ENCODE measurements at regions not wholly inside any gene's neighbourhood (a gene's known extent, or its start where the extent isn't known, plus 50 kb on each side); places are given as distances from the start of the nearest gene placed in this dataset.

GRCh38 chr2:228838819-228839218, 432.3 kb downstream of the PID1 start:
- no peak for TF ChIP-seq SOX13 (IDR thresholded peaks at IDR 0.05)
- no peak for TF ChIP-seq SOX13 (CRISPR knock-in tag; conservative IDR thresholded peaks at IDR 0.05 in 1 of 2, IDR thresholded peaks at IDR 0.05 in 1 of 2)
- no peak for TF ChIP-seq POLR2AphosphoS5 (IDR thresholded peaks at IDR 0.05; ENCODE audit: low read depth, low read length)
- no peak for TF ChIP-seq PHB2 (IDR thresholded peaks at IDR 0.05; ENCODE audit: partially characterized antibody)
- no peak for TF ChIP-seq CTCF (CRISPR knock-in tag; IDR thresholded peaks at IDR 0.05)
- no peak for TF ChIP-seq NPAS2 (CRISPR knock-in tag; IDR thresholded peaks at IDR 0.05; ENCODE audit: borderline replicate concordance)
- no peak for TF ChIP-seq U2AF2 (IDR thresholded peaks at IDR 0.05; ENCODE audit: low read depth, low read length)

Data from HepG2 (cell line).